ENCODE measurements at regions not wholly inside any gene's neighbourhood (a gene's known extent, or its start where the extent isn't known, plus 50 kb on each side); places are given as distances from the start of the nearest gene placed in this dataset.

GRCh38 chrX:8306291-8306925, 135.3 kb upstream of the VCX2 start:
- H3K36me3 ChIP-seq (ENCODE audit: control insufficient read depth in 1 of 2, insufficient read depth in 2 of 2, low read depth in 1 of 2, low read length in 2 of 2), result no peaks in the 10 kb centered on the region
- H3K4me1 ChIP-seq (ENCODE audit: control insufficient read depth, insufficient read depth, low read depth, low read length), result no peaks in the 10 kb centered on the region
- H3K27ac ChIP-seq (ENCODE audit: low read length, poor library complexity, severe bottlenecking), result no peak overlapping the region
- WGBS, result 78% methylated on average over 4 of the region's 4 CpGs
- H2BK15ac ChIP-seq (ENCODE audit: low read depth, poor library complexity, severe bottlenecking), result no peak overlapping the region
- H2AK5ac ChIP-seq (ENCODE audit: low read length, severe bottlenecking), result no peak overlapping the region
- no peaks in the 10 kb centered on the region for H3K79me1 ChIP-seq (replicated peaks; ENCODE audit: low read length, poor library complexity, severe bottlenecking)
- H3K27me3 ChIP-seq (ENCODE audit: control insufficient read depth in 1 of 2, insufficient read depth in 1 of 2, low read length in 2 of 2), result no peaks in the 10 kb centered on the region
- H3K9me3 ChIP-seq (ENCODE audit: control insufficient read depth, low read length), result no peaks in the 10 kb centered on the region
- no peak for DNase-seq
- no peak overlapping the region for H4K91ac ChIP-seq (ENCODE audit: low read length)
- H2BK12ac ChIP-seq (ENCODE audit: low read length in 2 of 2), result no peak overlapping the region
- no peak overlapping the region for H3K14ac ChIP-seq (ENCODE audit: low read length in 2 of 2)
- no peak overlapping the region for H3K23ac ChIP-seq (ENCODE audit: low read length in 2 of 2)
- H3K4me2 ChIP-seq (ENCODE audit: low read length, poor library complexity, severe bottlenecking), result no peak overlapping the region
- H3K4me3 ChIP-seq (ENCODE audit: insufficient read depth in 1 of 2, low read depth in 1 of 2, low read length in 2 of 2), result no peak overlapping the region
- H2AFZ ChIP-seq (ENCODE audit: low read depth, low read length), result no peak overlapping the region
- no peak overlapping the region for H3K18ac ChIP-seq (ENCODE audit: low read depth in 1 of 2, low read length in 2 of 2)
- H2BK120ac ChIP-seq (ENCODE audit: low read depth, low read length), result no peak overlapping the region
- H4K8ac ChIP-seq (ENCODE audit: low read length), result no peak overlapping the region
- no peak overlapping the region for H3K4ac ChIP-seq (ENCODE audit: low read depth in 1 of 2, low read length in 2 of 2)
- H2BK5ac ChIP-seq (ENCODE audit: low read depth, low read length, poor library complexity, severe bottlenecking), result no peak overlapping the region
- no peak overlapping the region for H3K9ac ChIP-seq (ENCODE audit: low read length)

- Histone ChIP-seq H2AK5ac (ENCODE audit: low read length, severe bottlenecking) (no peak overlapping the region), H3K4me3 (ENCODE audit: insufficient read depth in 1 of 2, low read depth in 1 of 2, low read length in 2 of 2) (no peak overlapping the region), H2BK5ac (ENCODE audit: low read depth, low read length, poor library complexity, severe bottlenecking) (no peak overlapping the region), H3K14ac (ENCODE audit: low read length in 2 of 2) (no peak overlapping the region), H3K9ac (ENCODE audit: low read length) (no peak overlapping the region), H4K91ac (ENCODE audit: low read length) (no peak overlapping the region), H3K36me3 (ENCODE audit: control insufficient read depth in 1 of 2, insufficient read depth in 2 of 2, low read depth in 1 of 2, low read length in 2 of 2) (no peaks in the 10 kb centered on the region), H3K4me2 (ENCODE audit: low read length, poor library complexity, severe bottlenecking) (no peak overlapping the region), H4K8ac (ENCODE audit: low read length) (no peak overlapping the region), H2BK120ac (ENCODE audit: low read depth, low read length) (no peak overlapping the region), H2BK15ac (ENCODE audit: low read depth, poor library complexity, severe bottlenecking) (no peak overlapping the region), H2BK12ac (ENCODE audit: low read length in 2 of 2) (no peak overlapping the region), H3K4ac (ENCODE audit: low read depth in 1 of 2, low read length in 2 of 2) (no peak overlapping the region), H2AFZ (ENCODE audit: low read depth, low read length) (no peak overlapping the region), H3K18ac (ENCODE audit: low read depth in 1 of 2, low read length in 2 of 2) (no peak overlapping the region), H3K23ac (ENCODE audit: low read length in 2 of 2) (no peak overlapping the region), H3K27me3 (ENCODE audit: control insufficient read depth in 1 of 2, insufficient read depth in 1 of 2, low read length in 2 of 2) (no peaks in the 10 kb centered on the region), H3K79me1 (replicated peaks; ENCODE audit: low read length, poor library complexity, severe bottlenecking) (no peaks in the 10 kb centered on the region), H3K9me3 (ENCODE audit: control insufficient read depth, low read length) (no peaks in the 10 kb centered on the region), H3K27ac (ENCODE audit: low read length, poor library complexity, severe bottlenecking) (no peak overlapping the region), H3K4me1 (ENCODE audit: control insufficient read depth, insufficient read depth, low read depth, low read length) (no peaks in the 10 kb centered on the region)
- no peak for DNase-seq
- WGBS, result 100% methylated on average over 4 of the region's 5 CpGs
Observed at GRCh38 chrX:8310409-8310808, 139.3 kb upstream of the VCX2 start.

DNA sequence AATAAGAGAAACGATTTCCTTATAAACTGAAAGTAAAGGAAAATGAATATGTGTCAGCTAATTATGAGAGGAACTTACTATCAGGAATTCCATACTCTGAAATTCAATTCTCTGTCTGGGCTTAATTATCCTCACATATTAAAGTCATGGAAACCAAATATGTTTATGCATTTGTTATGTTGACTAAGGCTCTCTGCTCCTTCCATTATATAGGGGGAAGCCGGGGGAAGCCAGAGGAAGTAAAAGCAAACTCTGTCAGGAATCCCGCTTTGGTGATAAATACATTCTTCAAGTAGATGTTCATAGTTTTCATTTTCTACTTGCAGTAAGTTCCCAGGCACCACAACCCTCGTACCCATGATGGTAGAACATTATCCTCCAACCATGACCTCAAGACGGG, 142.8 kb upstream of the VCX2 start:
- Histone ChIP-seq H3K36me3 (ENCODE audit: control insufficient read depth in 1 of 2, insufficient read depth in 2 of 2, low read depth in 1 of 2, low read length in 2 of 2) (no peaks in the 10 kb centered on the region), H2AFZ (ENCODE audit: low read depth, low read length) (no peak overlapping the region), H3K4me2 (ENCODE audit: low read length, poor library complexity, severe bottlenecking) (no peak overlapping the region), H3K9ac (ENCODE audit: low read length) (no peak overlapping the region), H3K14ac (ENCODE audit: low read length in 2 of 2) (no peak overlapping the region), H3K79me1 (replicated peaks; ENCODE audit: low read length, poor library complexity, severe bottlenecking) (no peaks in the 10 kb centered on the region), H3K4ac (ENCODE audit: low read depth in 1 of 2, low read length in 2 of 2) (no peak overlapping the region), H3K27me3 (ENCODE audit: control insufficient read depth in 1 of 2, insufficient read depth in 1 of 2, low read length in 2 of 2) (no peaks in the 10 kb centered on the region), H4K91ac (ENCODE audit: low read length) (no peak overlapping the region), H2AK5ac (ENCODE audit: low read length, severe bottlenecking) (no peak overlapping the region), H3K4me1 (ENCODE audit: control insufficient read depth, insufficient read depth, low read depth, low read length) (no peaks in the 10 kb centered on the region), H4K8ac (ENCODE audit: low read length) (no peak overlapping the region), H2BK15ac (ENCODE audit: low read depth, poor library complexity, severe bottlenecking) (no peak overlapping the region), H3K4me3 (ENCODE audit: insufficient read depth in 1 of 2, low read depth in 1 of 2, low read length in 2 of 2) (no peak overlapping the region), H3K9me3 (ENCODE audit: control insufficient read depth, low read length) (no peaks in the 10 kb centered on the region), H3K23ac (ENCODE audit: low read length in 2 of 2) (no peak overlapping the region), H3K27ac (ENCODE audit: low read length, poor library complexity, severe bottlenecking) (no peak overlapping the region), H3K18ac (ENCODE audit: low read depth in 1 of 2, low read length in 2 of 2) (no peak overlapping the region), H2BK12ac (ENCODE audit: low read length in 2 of 2) (no peak overlapping the region), H2BK5ac (ENCODE audit: low read depth, low read length, poor library complexity, severe bottlenecking) (no peak overlapping the region), H2BK120ac (ENCODE audit: low read depth, low read length) (no peak overlapping the region)
- DNase-seq, result no peak
- no CpG with 5 or more reads among the region's 5 CpGs for WGBS

GRCh38 chrX:8314881-8315280, 143.8 kb upstream of the VCX2 start:
- H3K36me3 ChIP-seq (ENCODE audit: control insufficient read depth in 1 of 2, insufficient read depth in 2 of 2, low read depth in 1 of 2, low read length in 2 of 2), result no peaks in the 10 kb centered on the region
- H3K27me3 ChIP-seq (ENCODE audit: control insufficient read depth in 1 of 2, insufficient read depth in 1 of 2, low read length in 2 of 2), result no peaks in the 10 kb centered on the region
- no peak overlapping the region for H2BK120ac ChIP-seq (ENCODE audit: low read depth, low read length)
- H2BK12ac ChIP-seq (ENCODE audit: low read length in 2 of 2), result no peak overlapping the region
- H3K4me2 ChIP-seq (ENCODE audit: low read length, poor library complexity, severe bottlenecking), result no peak overlapping the region
- no peaks in the 10 kb centered on the region for H3K9me3 ChIP-seq (ENCODE audit: control insufficient read depth, low read length)
- H3K4ac ChIP-seq (ENCODE audit: low read depth in 1 of 2, low read length in 2 of 2), result no peak overlapping the region
- H3K27ac ChIP-seq (ENCODE audit: low read length, poor library complexity, severe bottlenecking), result no peak overlapping the region
- H3K79me1 ChIP-seq (replicated peaks; ENCODE audit: low read length, poor library complexity, severe bottlenecking), result no peaks in the 10 kb centered on the region
- H3K4me1 ChIP-seq (ENCODE audit: control insufficient read depth, insufficient read depth, low read depth, low read length), result no peaks in the 10 kb centered on the region
- no peak overlapping the region for H4K8ac ChIP-seq (ENCODE audit: low read length)
- H2AK5ac ChIP-seq (ENCODE audit: low read length, severe bottlenecking), result no peak overlapping the region
- H3K4me3 ChIP-seq (ENCODE audit: insufficient read depth in 1 of 2, low read depth in 1 of 2, low read length in 2 of 2), result no peak overlapping the region
- H2BK5ac ChIP-seq (ENCODE audit: low read depth, low read length, poor library complexity, severe bottlenecking), result no peak overlapping the region
- no peak overlapping the region for H2AFZ ChIP-seq (ENCODE audit: low read depth, low read length)
- no peak for DNase-seq
- no peak overlapping the region for H3K23ac ChIP-seq (ENCODE audit: low read length in 2 of 2)
- H2BK15ac ChIP-seq (ENCODE audit: low read depth, poor library complexity, severe bottlenecking), result no peak overlapping the region
- H4K91ac ChIP-seq (ENCODE audit: low read length), result no peak overlapping the region
- WGBS, result 98% methylated on average over 2 of the region's 4 CpGs
- H3K9ac ChIP-seq (ENCODE audit: low read length), result no peak overlapping the region
- H3K14ac ChIP-seq (ENCODE audit: low read length in 2 of 2), result no peak overlapping the region
- no peak overlapping the region for H3K18ac ChIP-seq (ENCODE audit: low read depth in 1 of 2, low read length in 2 of 2)

Measured in mesenchymal stem cell (in vitro differentiated cells and primary cell).